Transverse colon (tissue), 4 donors: ENCODE measurements at regions not wholly inside any gene's neighbourhood (a gene's known extent, or its start where the extent isn't known, plus 50 kb on each side); places are given as distances from the start of the nearest gene placed in this dataset.

Experiments
- DNase-seq: peaks from one replicate; pipeline ENCODE4 v3.0.0-alpha.2; 2019
- H3K27ac ChIP-seq, 4 donors: fragments of 200-600 bp; sonication (generic); 2 replicates each; pipeline ENCODE4 v1.5.1; 2016 to 2018; ENCODE audit warnings: inconsistent platforms in 4 of 4
- H3K27me3 ChIP-seq: fragments of 200-600 bp; sonication (generic); 2 replicates; pipeline ENCODE4 v1.5.1; 2017; ENCODE audit warnings: inconsistent platforms
- H3K36me3 ChIP-seq, 4 donors: fragments of 200-600 bp; sonication (generic); 2 replicates each; pipeline ENCODE4 v1.5.1; 2017 to 2019; ENCODE audit warnings: inconsistent platforms in 4 of 4
- H3K4me1 ChIP-seq, 4 donors: fragments of 200-600 bp; sonication (generic); 2 replicates each; pipeline ENCODE4 v1.5.1; 2017 to 2020; ENCODE audit warnings: inconsistent platforms in 4 of 4
- H3K4me3 ChIP-seq, 4 donors: fragments of 200-600 bp; sonication (generic); 1 replicate in 1 of 4; 2 replicates in 3 of 4; pipeline versions ENCODE4 v1.5.1 to v1.6.1; 2017 to 2019; ENCODE audit warnings: inconsistent platforms in 4 of 4
- H3K9me3 ChIP-seq, 2 donors: fragments of 200-600 bp; sonication (generic); 2 replicates each; pipeline ENCODE4 v1.5.1; 2017 to 2019; ENCODE audit warnings: inconsistent platforms in 2 of 2
- EP300 ChIP-seq: sonication (generic); formaldehyde crosslinking; IDR thresholded peaks from one replicate; pipeline ENCODE4 v1.6.1; 2017; ENCODE audit warnings: antibody characterized with exemption, low read depth
- POLR2A ChIP-seq: fragments of 450-650 bp; IDR thresholded peaks from one replicate; pipeline ENCODE4 v1.6.1; 2016; ENCODE audit warnings: antibody characterized with exemption, mild to moderate bottlenecking, moderate library complexity
- POLR2AphosphoS5 ChIP-seq, 3 donors: sonication (generic); formaldehyde crosslinking; IDR thresholded peaks; one replicate each; pipeline ENCODE4 v1.6.1; 2016; ENCODE audit warnings: antibody characterized with exemption in 3 of 3
- WGBS, 2 donors: methylation state at CpG; one replicate each; pipeline ENCODE4 v1.1.5; 2018; ENCODE audit warnings: low coverage in 1 of 2; 5-methylcytosine and 5-hydroxymethylcytosine counted together
- in situ Hi-C, 4 donors: fragments of 200-750 bp; cut with MboI; loops; one replicate each; pipeline versions ENCODE4 v1.15.0 to v1.15.1; 2017; ENCODE audit warnings: low sequenced_read_pairs in 3 of 4, low pct_ligation_motif_present in 1 of 4, low pct_unique_long_range_greater_than_20kb in 1 of 4
- intact Hi-C: fragments of 100-400 bp; cut with DNase I; formaldehyde crosslinking; loops from one replicate; pipeline ENCODE4 v1.15.1; 2023; ENCODE audit warnings: low total_unique reads
- TF ChIP-seq, protein P1 (sequence below), 5 experiments: fragments of 200-600 bp in 3 of 5; fragments of 450-650 bp in 2 of 5; sonication (generic) in 3 of 5; IDR thresholded peaks; 1 replicate in 2 of 5; 2 replicates in 3 of 5; pipeline ENCODE4 v1.5.1; 2016 to 2017; ENCODE audit warnings: antibody characterized with exemption in 5 of 5, inconsistent platforms in 3 of 5, mild to moderate bottlenecking in 2 of 5, moderate library complexity in 1 of 5

DNA sequence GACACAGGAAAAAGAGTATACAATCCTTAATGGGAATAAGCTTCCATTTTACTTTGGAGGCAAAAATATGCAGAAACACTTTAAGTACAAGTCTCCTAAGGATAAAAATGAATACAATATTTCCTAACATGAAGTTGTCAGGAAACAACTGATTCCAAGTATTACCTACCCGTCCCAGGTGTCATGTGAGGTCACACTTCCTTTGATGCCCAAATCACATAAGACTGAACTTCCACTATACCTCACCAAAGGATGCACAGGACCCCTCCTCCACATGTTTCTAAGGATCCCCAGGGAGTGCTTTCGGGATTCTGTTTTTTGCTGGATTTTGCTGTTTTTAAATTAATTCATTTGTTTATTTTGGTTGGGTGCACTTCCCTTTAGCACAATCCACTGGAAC is 438.5 kb upstream of the TCF4 start:
- Histone ChIP-seq H3K36me3 (no peaks in the 10 kb centered on the region), H3K4me1 (no peaks in the 10 kb centered on the region), H3K27ac (no peak overlapping the region), H3K27me3 (no peaks in the 10 kb centered on the region), H3K4me3 (no peak overlapping the region), H3K9me3 (no peaks in the 10 kb centered on the region)
- intact Hi-C loops = no loop called here
- WGBS, 2 donors = 49 to 69% methylated on average over 2 of the region's 2 CpGs
- no peak for TF ChIP-seq EP300
- no peak for TF ChIP-seq POLR2A
- TF ChIP-seq, protein P1, sequence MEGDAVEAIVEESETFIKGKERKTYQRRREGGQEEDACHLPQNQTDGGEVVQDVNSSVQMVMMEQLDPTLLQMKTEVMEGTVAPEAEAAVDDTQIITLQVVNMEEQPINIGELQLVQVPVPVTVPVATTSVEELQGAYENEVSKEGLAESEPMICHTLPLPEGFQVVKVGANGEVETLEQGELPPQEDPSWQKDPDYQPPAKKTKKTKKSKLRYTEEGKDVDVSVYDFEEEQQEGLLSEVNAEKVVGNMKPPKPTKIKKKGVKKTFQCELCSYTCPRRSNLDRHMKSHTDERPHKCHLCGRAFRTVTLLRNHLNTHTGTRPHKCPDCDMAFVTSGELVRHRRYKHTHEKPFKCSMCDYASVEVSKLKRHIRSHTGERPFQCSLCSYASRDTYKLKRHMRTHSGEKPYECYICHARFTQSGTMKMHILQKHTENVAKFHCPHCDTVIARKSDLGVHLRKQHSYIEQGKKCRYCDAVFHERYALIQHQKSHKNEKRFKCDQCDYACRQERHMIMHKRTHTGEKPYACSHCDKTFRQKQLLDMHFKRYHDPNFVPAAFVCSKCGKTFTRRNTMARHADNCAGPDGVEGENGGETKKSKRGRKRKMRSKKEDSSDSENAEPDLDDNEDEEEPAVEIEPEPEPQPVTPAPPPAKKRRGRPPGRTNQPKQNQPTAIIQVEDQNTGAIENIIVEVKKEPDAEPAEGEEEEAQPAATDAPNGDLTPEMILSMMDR (IDR thresholded peaks at IDR 0.05) = no peak
- no peak for TF ChIP-seq POLR2AphosphoS5 (IDR thresholded peaks at IDR 0.05)
- in situ Hi-C loops = no loop called here
- DNase-seq = no peak

DNA sequence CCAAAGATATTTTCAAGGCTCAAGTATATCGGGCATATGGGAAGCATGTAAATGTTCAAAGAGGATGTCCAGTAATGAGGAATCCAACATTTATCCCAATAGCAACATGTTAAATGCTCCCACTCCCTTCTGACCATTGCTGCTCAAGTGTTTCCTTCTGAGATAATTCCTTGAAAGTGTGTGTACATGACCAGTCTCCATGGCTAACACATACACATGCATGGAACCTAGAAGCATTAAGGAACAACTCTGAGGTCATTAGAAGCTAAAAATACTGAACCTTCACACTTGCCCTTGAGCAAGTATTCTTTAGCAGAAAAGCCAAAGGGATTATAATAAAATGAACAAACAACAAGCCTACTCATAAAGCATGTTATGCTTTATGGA is 433.8 kb upstream of the TCF4 start:
- Histone ChIP-seq H3K4me1 (no peaks in the 10 kb centered on the region), H3K36me3 (no peaks in the 10 kb centered on the region), H3K27ac (no peak overlapping the region), H3K9me3 (no peaks in the 10 kb centered on the region), H3K27me3 (no peaks in the 10 kb centered on the region), H3K4me3 (no peak overlapping the region)
- DNase-seq = no peak
- in situ Hi-C loops (no loop called here), intact Hi-C loops (no loop called here)
- no peak for TF ChIP-seq POLR2A
- no peak for TF ChIP-seq EP300
- TF ChIP-seq, protein P1 (IDR thresholded peaks at IDR 0.05) = no peak
- no peak for TF ChIP-seq POLR2AphosphoS5 (IDR thresholded peaks at IDR 0.05)
- 100% methylated on average over 1 of the region's 1 CpG; no CpG with 5 or more reads in 1 of the 2 donors for WGBS, 2 donors

DNA sequence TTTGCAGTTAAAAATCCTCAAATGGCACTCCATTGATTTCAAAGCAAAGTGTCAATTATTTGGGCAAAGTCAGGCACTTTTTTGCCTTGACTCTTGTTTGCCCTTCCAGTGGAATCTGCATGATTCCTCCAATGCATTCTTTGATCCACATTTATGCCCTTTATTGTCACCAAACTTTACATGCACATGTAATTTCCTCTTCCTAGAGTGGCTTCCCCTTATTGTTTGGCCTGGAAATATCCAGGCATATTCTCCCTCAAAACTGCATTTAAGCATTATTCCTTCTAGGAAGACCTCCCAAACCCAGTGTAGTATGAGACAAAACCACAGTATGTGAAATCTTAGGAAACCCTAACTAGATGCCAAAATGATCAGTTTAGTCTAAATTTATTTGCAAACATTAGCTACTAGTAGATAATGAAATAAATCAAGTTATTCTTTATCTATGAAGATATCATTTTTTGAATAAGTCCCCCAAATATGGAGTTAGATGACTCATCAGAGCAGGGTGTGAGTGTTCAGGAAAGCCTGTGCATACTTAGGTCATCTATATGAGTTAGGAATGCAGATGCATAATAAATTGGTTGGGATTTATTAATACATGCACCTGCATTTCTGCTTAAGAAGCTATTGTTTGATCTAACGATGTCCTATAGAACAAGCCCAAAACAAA is 433.3 kb upstream of the TCF4 start:
- in situ Hi-C loops (no loop called here), intact Hi-C loops (no loop called here)
- DNase-seq = no peak
- TF ChIP-seq POLR2A = no peak
- TF ChIP-seq, protein P1 (IDR thresholded peaks at IDR 0.05) = no peak
- no peak for TF ChIP-seq EP300
- TF ChIP-seq POLR2AphosphoS5 (IDR thresholded peaks at IDR 0.05) = no peak
- Histone ChIP-seq H3K27ac (no peak overlapping the region), H3K9me3 (no peaks in the 10 kb centered on the region), H3K4me1 (no peaks in the 10 kb centered on the region), H3K36me3 (no peaks in the 10 kb centered on the region), H3K27me3 (no peaks in the 10 kb centered on the region), H3K4me3 (no peak overlapping the region)
- 85 to 100% methylated on average over 1 of the region's 1 CpG for WGBS, 2 donors

DNA sequence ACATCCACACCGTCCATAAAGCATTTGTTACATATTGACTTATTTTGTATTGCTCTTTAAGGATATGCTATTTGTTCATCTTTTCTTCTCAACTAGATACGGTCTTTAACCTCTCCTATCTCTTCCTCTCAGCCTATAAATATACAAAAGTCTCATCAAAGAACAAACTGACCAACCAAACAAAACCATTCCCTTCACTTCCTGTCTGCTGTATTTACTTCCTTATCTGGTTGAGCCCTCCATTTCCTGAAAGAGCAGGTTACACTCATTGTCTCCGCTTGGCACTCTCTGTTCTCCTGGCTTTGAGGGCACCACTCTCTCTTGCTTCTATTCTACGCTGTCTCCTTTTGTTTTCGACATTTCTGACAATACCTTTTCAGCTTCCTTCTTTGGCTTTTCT is 431.9 kb upstream of the TCF4 start:
- intact Hi-C loops (no loop called here), in situ Hi-C loops (no loop called here)

More for the DNA sequence above, 431.9 kb upstream of the TCF4 start:
- Histone ChIP-seq H3K9me3 (no peaks in the 10 kb centered on the region), H3K27me3 (no peaks in the 10 kb centered on the region), H3K4me1 (no peaks in the 10 kb centered on the region), H3K36me3 (no peaks in the 10 kb centered on the region), H3K4me3 (no peak overlapping the region), H3K27ac (no peak overlapping the region)
- TF ChIP-seq POLR2A = no peak
- TF ChIP-seq, protein P1 (IDR thresholded peaks at IDR 0.05) = no peak
- TF ChIP-seq EP300 = no peak
- no peak for TF ChIP-seq POLR2AphosphoS5 (IDR thresholded peaks at IDR 0.05)
- WGBS, 2 donors = 69 to 79% methylated on average over 3 to 5 of the region's 5 CpGs
- no peak for DNase-seq
